Activated CD4-positive, alpha-beta T cell treated with anti-CD3 and anti-CD28 coated beads, Interleukin-2, amount 50 U/mL, for 24 hours (primary cell): ENCODE measurements at regions not wholly inside any gene's neighbourhood (a gene's known extent, or its start where the extent isn't known, plus 50 kb on each side); places are given as distances from the start of the nearest gene placed in this dataset.

Source experiments
- DNase-seq, 2 donors: peaks; one replicate each; pipeline ENCODE4 v3.0.0-alpha.2; 2020; ENCODE audit warnings: low read depth in 1 of 2, low spot score in 1 of 2

DNA sequence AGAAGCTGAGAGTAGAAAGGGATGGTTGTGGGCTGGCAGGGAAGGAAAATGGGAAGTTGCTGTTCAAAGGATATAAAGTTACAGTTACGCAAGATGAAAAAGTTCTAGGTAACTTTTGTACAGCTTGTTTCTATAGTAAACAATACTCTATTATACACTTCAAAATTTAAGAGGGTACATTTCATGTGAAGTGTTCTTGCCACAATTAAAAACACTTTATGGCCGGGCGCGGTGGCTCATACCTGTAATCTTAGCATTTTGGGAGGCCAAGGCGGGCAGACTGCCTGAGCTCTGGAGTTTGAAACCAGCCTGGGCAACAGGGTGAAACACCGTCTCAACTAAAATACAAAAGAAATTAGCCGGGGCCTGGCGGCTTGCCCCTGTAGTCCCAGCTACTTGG, 623.6 kb downstream of the STIM2 start:
- DNase-seq = no peak

DNA sequence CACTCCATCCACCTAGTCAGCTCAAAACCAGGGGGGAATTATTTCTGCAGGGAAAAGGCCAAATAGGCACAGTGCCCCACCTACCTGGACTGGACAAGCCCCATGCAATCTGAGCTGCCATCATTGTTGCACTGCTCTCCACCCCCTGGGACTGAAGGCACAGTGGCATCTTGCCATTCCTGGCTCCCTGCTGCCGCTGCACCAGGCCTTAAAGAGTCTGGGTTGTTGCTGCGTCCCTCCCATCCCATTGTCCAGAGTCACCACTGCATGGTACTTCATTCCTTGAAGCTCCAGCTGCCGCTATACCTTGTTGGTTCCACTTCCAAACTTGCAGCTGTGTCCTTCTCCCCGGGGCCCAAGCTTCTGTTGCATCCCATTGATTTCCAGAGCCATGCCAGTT, 629.7 kb downstream of the STIM2 start:
- DNase-seq = no peak

GRCh38 chr4:27490766-27491165, 630.1 kb downstream of the STIM2 start:
- DNase-seq = no peak

- no peak for DNase-seq
Observed at GRCh38 chr4:27506401-27506800, 645.8 kb downstream of the STIM2 start.

GRCh38 chr4:27514711-27515110, 654.1 kb downstream of the STIM2 start:
- DNase-seq = no peak

GRCh38 chr4:27515140-27515539, 654.5 kb downstream of the STIM2 start:
- no peak for DNase-seq

DNA sequence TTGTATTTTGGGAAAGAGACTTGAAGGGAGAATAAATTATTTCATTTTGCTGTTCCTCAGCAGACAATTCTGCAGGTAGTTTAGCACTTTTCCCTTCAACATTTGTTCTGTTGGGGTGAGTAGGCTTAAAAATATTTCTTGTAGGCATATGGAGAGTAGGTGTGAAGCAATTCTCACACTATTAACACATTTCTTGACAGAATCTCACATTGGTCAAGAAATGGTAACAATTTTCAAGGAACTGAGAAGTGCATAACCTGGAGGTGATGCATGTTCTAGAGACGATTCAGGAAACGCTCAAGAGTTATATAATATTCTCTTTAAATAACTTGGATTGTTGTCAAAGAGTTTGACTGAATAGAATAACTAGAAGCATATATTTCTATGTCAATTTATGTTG, 658.2 kb downstream of the STIM2 start:
- DNase-seq = no peak

DNA sequence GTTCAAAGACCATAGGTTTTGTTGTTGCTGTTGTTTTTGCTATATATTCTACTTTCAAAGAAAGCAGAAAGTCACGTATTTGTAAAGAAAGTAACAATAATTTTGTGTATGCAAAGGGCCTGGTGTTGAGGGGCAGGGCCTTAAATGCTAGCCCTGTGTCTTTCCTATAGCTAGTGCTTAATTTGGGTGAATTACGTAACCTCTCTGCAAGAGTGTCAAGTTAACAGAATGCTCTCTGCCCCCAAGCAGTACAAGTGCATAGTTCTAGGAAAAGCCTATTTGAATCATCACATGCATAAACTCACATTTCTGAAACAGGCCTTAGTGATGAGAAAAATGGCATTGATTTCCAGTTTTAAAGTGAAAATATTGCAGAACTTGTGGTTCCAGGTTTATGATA, 663.6 kb downstream of the STIM2 start:
- no peak for DNase-seq

GRCh38 chr4:27534488-27534887, 673.8 kb downstream of the STIM2 start:
- no peak for DNase-seq

DNA sequence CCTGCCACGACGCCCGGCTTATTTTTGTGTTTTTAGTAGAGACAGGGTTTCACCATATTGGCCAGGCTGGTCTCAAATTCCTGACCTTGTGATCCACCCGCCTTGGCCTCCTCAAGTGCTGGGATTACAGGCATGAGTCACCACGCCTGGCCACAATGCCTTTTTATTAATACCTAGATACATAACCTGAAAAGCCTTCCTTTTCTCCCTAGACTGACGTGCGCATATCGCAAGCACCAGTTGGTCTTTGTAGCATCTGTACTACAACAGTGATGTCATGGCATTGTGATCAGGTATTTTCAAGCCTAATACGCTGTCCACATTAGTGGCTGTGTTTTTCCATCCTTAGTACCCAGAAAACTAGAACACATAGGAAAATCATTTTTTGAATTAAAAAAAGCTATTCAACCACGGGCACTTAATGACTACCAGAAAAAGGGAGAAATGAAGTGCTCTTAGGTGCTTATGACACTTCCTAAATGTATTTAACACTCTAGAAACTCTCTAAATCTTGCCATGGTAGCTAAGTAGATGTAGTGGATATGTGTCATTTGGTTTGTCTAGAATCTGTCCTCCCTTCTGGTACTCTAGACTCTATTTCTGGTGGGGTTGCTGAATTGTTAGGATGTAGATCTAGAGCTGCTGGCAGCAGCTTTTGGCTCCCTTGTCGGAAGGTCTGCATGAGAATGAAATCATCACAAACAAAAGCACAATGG, 707.8 kb downstream of the STIM2 start:
- DNase-seq = no peak

- DNase-seq = no peak
Observed at GRCh38 chr4:27568952-27569319, 708.3 kb downstream of the STIM2 start.

DNA sequence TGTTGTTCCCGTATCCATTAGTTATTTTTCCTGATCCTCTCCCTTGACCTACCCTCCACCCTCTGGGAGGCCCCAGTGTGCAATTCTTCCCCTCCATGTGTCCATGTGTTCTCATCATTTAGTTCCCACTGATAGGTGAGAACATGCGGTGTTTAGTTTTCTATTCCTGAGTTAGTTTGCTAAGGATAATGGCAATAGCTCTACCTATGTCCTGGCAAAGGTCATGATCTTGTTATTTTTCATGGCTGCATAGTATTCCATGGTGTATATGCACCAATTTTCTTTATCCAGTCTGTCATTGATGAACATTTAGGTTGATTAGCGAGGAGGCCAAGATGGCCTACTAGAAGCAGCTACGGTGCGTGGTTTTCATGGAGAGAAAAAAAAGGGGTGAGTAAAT, 714.1 kb downstream of the STIM2 start:
- no peak for DNase-seq

DNA sequence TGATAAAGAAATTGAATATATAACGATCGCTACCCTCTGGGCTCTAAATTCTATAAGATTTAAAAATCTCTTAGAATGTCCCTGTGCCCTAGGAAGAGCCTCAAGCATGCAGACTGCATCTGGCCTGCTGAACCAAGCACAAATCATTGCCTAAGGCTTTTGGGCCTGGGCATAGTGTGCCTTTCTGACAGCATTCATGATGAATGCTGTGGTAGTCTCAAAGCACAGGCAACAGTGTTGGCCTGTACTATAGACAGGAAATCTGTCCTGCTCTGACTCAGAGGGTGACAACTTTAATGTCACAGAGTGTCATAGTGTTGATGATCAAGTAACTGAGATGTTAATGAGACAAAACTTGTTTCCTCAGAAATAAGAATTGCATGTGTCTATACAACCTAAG, 717.3 kb downstream of the STIM2 start:
- DNase-seq = no peak

DNA sequence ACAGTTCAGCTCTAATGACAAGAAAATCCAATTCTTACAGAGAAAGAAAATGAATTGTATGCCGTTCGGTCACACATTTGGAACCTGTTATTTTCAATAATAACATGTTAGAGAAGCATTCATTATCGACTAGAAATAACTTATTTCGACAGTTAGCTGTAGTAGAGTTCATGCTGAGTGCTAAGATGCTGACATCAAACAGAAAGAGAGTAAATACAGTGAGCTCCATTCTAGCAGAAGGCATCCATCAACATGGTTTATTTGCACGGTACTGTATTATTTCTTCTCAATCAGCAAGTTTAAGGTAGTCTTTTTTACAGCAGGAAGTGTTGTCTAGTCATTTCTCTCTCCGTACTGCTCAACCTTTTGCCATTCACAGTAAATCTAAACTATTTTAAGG, 732.1 kb downstream of the STIM2 start:
- DNase-seq = no peak

- no peak for DNase-seq
Observed at GRCh38 chr4:27594922-27595321, 734.3 kb downstream of the STIM2 start.

DNA sequence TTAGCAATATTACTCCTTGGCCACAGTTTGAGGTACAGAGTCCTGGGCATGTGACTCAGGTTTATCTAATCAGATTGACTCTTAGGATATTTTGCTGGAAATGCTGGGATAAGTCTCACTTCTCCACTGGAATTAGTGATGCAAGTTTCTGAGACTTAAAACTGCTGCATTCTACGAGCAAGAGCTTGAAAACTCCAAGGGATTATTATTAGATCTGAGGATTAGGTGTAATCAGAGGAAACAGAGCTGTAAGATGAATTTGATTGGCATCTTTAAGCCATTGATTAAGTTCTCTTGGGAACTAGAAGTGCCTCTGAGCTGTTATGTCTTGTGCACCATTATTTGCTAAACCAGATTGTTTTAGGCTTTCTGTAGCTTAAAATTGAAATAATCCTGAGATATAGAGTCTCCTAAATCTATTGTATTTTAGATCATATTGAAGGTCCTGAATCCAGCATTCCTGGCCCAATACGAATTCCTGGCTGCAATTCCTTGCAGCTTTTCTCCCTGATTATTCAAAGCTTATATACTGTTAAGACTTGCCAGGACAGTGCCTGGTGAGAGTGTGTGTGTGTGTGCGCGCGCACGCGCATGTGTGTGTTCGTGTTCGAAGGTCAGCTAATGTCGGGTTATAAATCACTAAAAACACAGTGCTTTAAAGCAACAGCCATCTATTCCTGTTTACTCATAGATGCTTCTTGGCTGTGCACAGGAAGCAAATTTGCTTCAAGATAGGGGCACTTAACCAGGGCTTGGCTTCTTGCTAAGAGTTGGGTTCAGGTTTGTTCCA, 735.1 kb downstream of the STIM2 start:
- DNase-seq = no peak

DNA sequence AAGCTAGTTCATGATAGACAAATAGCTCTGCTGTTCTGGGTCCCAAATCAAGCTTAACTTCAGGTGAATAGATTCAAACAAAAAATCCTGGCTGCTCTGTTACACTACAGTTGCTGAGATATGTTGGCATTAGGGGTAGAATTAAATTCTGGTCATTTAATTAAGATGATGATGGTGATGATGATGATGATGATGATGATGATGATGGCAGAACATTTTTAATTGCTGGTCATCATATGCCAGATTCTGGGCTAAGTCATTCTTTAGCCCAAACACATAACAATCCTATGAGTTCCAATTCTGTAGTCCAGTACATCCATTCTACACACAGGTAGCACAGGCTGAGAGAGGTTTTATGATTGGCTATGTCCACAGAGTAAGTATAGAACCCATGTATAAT, 741.5 kb downstream of the STIM2 start:
- DNase-seq = no peak

GRCh38 chr4:27604692-27605091, 744.1 kb downstream of the STIM2 start:
- no peak for DNase-seq

DNA sequence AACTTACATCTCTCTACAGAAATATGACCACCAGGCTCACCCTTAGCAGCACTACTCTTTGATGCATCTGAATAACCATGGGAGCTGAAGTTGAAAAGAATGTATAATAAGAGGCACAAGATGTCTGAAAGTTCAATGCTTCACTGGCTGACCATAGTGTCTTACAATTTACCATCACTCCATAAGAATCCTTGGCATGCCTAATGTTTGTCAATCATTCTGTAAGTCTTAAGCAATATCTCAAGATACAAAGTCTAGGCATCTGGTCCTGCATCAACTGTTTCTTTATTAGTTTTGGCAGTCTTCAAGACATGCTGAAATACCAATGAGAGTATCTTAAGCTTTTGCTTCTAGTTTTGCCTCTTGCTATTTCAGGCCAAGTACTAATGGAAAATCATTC, 755.5 kb downstream of the STIM2 start:
- DNase-seq = no peak

GRCh38 chr4:27619435-27619834, 758.8 kb downstream of the STIM2 start:
- no peak for DNase-seq

DNA sequence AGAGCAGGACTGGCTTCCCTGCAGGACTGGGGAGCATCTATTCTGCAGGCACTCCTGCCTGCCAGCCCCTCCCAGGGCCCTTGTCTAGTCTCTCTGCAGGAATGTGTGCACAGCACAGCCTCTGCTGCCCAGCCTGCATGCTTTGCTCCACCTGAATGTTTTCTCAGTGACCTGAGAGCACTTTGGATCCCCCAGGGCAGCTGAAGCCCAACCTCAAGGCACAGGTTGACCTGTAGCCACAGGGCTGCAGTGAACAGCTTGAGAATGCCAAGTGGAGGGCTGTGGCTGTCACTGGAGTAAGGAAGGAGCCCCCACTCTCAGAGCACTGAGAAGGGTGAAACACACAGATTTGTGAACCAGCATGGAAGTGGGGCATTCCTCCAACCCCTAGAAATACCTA, 760.2 kb downstream of the STIM2 start:
- DNase-seq = no peak

GRCh38 chr4:27624749-27625148, 764.1 kb downstream of the STIM2 start:
- no peak for DNase-seq

- DNase-seq = no peak
Observed at GRCh38 chr4:27628609-27629008, 768.0 kb downstream of the STIM2 start.
